ENCODE measurements at regions not wholly inside any gene's neighbourhood (a gene's known extent, or its start where the extent isn't known, plus 50 kb on each side); places are given as distances from the start of the nearest gene placed in this dataset.

DNA sequence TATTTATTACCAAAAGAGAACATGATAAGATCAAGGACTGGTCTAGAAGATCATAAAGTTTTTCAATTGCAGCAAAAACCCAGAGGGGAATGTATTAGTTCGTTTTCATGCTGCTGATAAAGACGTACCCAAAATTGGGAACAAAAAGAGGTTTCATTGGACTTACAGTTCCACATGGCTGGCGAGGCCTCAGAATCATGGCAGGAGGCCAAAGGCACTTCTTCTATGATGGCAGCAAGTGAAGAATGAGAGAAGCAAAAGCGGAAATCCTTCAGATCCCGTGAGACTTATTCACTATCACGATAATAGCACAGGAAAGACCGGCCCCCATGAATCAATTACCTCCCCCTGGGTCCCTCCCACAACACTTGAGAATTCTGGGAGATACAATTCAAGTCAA is 57.7 kb upstream of the HIVEP2 start:
- Histone ChIP-seq H3K4me2 (ENCODE audit: insufficient read depth in 1 of 2, low read depth in 2 of 2, low read length in 2 of 2) (no peak overlapping the region), H3K23ac (ENCODE audit: insufficient read length) (no peak overlapping the region), H3K56ac (replicated peaks; ENCODE audit: insufficient read length, low read depth, low read length) (no peak overlapping the region), H2BK5ac (ENCODE audit: low read depth, low read length) (no peak overlapping the region), H4K5ac (ENCODE audit: insufficient read length, low read depth, low read length) (no peak overlapping the region), H3K14ac (ENCODE audit: insufficient read length) (no peak overlapping the region), H4K20me1 (replicated peaks in 1 of 2; ENCODE audit: control insufficient read depth in 1 of 2, insufficient read depth in 2 of 2, low read length in 2 of 2) (no peaks in the 10 kb centered on the region), H4K8ac (ENCODE audit: extremely low read depth, insufficient read depth, low read length) (no peak overlapping the region), H3K36me3 (ENCODE audit: control insufficient read depth in 2 of 4, insufficient read depth in 4 of 4, low read length in 3 of 4) (no peaks in the 10 kb centered on the region), H3K4me3 (ENCODE audit: extremely low read depth in 1 of 4, insufficient read depth in 2 of 4, low read depth in 3 of 4, low read length in 4 of 4) (no peak overlapping the region), H2AK5ac (ENCODE audit: low read depth, low read length) (no peak overlapping the region), H3K23me2 (ENCODE audit: low read depth, low read length) (no peaks in the 10 kb centered on the region), H4K91ac (replicated peaks; ENCODE audit: insufficient read length, low read length) (no peak overlapping the region), H2BK20ac (ENCODE audit: low read length) (no peak overlapping the region), H2BK120ac (replicated peaks; ENCODE audit: low read depth, low read length) (no peak overlapping the region), H2BK15ac (ENCODE audit: low read length) (no peak overlapping the region), H3K9me3 (ENCODE audit: insufficient read depth in 2 of 2, low read depth in 1 of 2, low read length in 1 of 2) (0 out of 4 replicates have a peak, but pooled peaks cover 0 to 3% of the 10 kb centered on the region in 2 experiments), H2AFZ (ENCODE audit: low read length) (no peak overlapping the region), H3K4ac (replicated peaks; ENCODE audit: insufficient read length, low read depth, low read length) (no peak overlapping the region), H3K18ac (ENCODE audit: extremely low read depth, low read length) (no peak overlapping the region), H3K4me1 (replicated peaks in 1 of 4; ENCODE audit: control insufficient read depth in 3 of 4, insufficient read depth in 4 of 4, low read length in 3 of 4) (no peaks in the 10 kb centered on the region), H3K9ac (replicated peaks in 1 of 4; ENCODE audit: extremely low read depth in 1 of 4, low read depth in 3 of 4, low read length in 3 of 4) (no peak overlapping the region), H3K79me1 (ENCODE audit: low read depth, low read length) (no peaks in the 10 kb centered on the region; the same call in 1 of the 2 replicates), H2BK12ac (ENCODE audit: low read depth, low read length) (no peak overlapping the region), H3K27ac (ENCODE audit: low read depth, low read length) (no peak overlapping the region), H3K27me3 (replicated peaks in 1 of 4; ENCODE audit: control insufficient read depth in 3 of 4, extremely low read depth in 1 of 4, insufficient read depth in 3 of 4, low read length in 3 of 4) (no peaks in the 10 kb centered on the region), H3K79me2 (ENCODE audit: control insufficient read depth in 1 of 2, insufficient read depth in 2 of 2, low read length in 2 of 2) (no peaks in the 10 kb centered on the region)
- WGBS, 2 experiments (ENCODE audit: extremely low coverage in 1 of 2, insufficient coverage in 1 of 2, insufficient read length in 1 of 2, insufficient replicate concordance in 2 of 2, low coverage in 1 of 2, low lambda C conversion rate in 2 of 2, missing lambda C conversion rate in 1 of 2), result 74% methylated on average over 7 of the region's 7 CpGs; no CpG with 5 or more reads in 1 of the 2 experiments
- no peak for TF ChIP-seq RFX5 (IDR thresholded peaks at IDR 0.05; ENCODE audit: borderline replicate concordance, low read depth, low read length)
- TF ChIP-seq BRCA1 (IDR thresholded peaks at IDR 0.05; ENCODE audit: low read depth, low read length), result no peak
- TF ChIP-seq, protein P1, sequence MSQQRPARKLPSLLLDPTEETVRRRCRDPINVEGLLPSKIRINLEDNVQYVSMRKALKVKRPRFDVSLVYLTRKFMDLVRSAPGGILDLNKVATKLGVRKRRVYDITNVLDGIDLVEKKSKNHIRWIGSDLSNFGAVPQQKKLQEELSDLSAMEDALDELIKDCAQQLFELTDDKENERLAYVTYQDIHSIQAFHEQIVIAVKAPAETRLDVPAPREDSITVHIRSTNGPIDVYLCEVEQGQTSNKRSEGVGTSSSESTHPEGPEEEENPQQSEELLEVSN (IDR thresholded peaks at IDR 0.05), result no peak
- no peak for TF ChIP-seq PHF8 (conservative IDR thresholded peaks at IDR 0.05; ENCODE audit: low read depth, low read length)
- no peak for TF ChIP-seq SP4 (IDR thresholded peaks at IDR 0.05; ENCODE audit: low read length)
- no peak for TF ChIP-seq RAD21 (IDR thresholded peaks at IDR 0.05 in 1 of 2, conservative IDR thresholded peaks at IDR 0.05 in 1 of 2; ENCODE audit: low read depth in 2 of 2, low read length in 2 of 2)
- no peak for TF ChIP-seq SIRT6 (IDR thresholded peaks at IDR 0.05; ENCODE audit: low read length)
- no peak for TF ChIP-seq SRF (IDR thresholded peaks at IDR 0.05; ENCODE audit: low read depth, low read length)
- TF ChIP-seq KDM4A (IDR thresholded peaks at IDR 0.05; ENCODE audit: low read depth, low read length, severe bottlenecking), result no peak
- no peak for TF ChIP-seq GTF2F1 (IDR thresholded peaks at IDR 0.05; ENCODE audit: borderline replicate concordance, low read depth, low read length)
- no peak for TF ChIP-seq NRF1 (IDR thresholded peaks at IDR 0.05; ENCODE audit: low read depth, low read length)
- TF ChIP-seq FOSL1 (IDR thresholded peaks at IDR 0.05; ENCODE audit: insufficient read depth, low read depth, low read length), result no peak
- ChIA-PET POLR2A (ENCODE audit: partially characterized antibody) (no interaction called here), CTCF (ENCODE audit: partially characterized antibody) (no interaction called here)
- FAIRE-seq (no peak), DNase-seq (ENCODE audit: low read depth in 1 of 2, low spot score in 2 of 2) (no peak)
